ENCODE measurements at regions not wholly inside any gene's neighbourhood (a gene's known extent, or its start where the extent isn't known, plus 50 kb on each side); places are given as distances from the start of the nearest gene placed in this dataset.

GRCh38 chr4:43693876-43694275 lies 754.7 kb downstream of the KCTD8 start:
- TF ChIP-seq CTCF (conservative IDR thresholded peaks at IDR 0.05; ENCODE audit: low read depth, low read length) (no peak), EZH2 (IDR thresholded peaks at IDR 0.05; ENCODE audit: borderline replicate concordance, low read depth, low read length, poor library complexity, severe bottlenecking) (no peak)
